H9 (cell line): ENCODE measurements at regions not wholly inside any gene's neighbourhood (a gene's known extent, or its start where the extent isn't known, plus 50 kb on each side); places are given as distances from the start of the nearest gene placed in this dataset.

Experiments
- DNase-seq: peaks from one replicate; pipeline ENCODE4 v3.0.0-alpha.2; 2017
- H2AFZ ChIP-seq: one replicate; pipeline ENCODE4 v1.6.1; 2013; ENCODE audit warnings: mild to moderate bottlenecking, low read length, control low read depth, moderate library complexity
- H2AK5ac ChIP-seq: 2 replicates; pipeline ENCODE4 v1.6.1; 2013; ENCODE audit warnings: low read length, control low read depth, mixed read lengths; ENCODE audit not compliant: insufficient read length
- H2BK120ac ChIP-seq: one replicate; pipeline ENCODE4 v1.6.1; 2013; ENCODE audit warnings: low read depth, mild to moderate bottlenecking, low read length, control low read depth, inconsistent platforms; ENCODE audit not compliant: poor library complexity, severe bottlenecking
- H2BK12ac ChIP-seq: 2 replicates; pipeline ENCODE4 v1.6.1; 2013; ENCODE audit warnings: low read length, control low read depth, mixed read lengths, low read depth; ENCODE audit not compliant: insufficient read length
- H2BK15ac ChIP-seq: 2 replicates; pipeline ENCODE4 v1.6.1; 2013; ENCODE audit warnings: low read depth, low read length, control low read depth
- H2BK20ac ChIP-seq: one replicate; pipeline ENCODE4 v1.6.1; 2013; ENCODE audit warnings: low read depth, mild to moderate bottlenecking, low read length, control low read depth, inconsistent platforms; ENCODE audit not compliant: poor library complexity, severe bottlenecking
- H2BK5ac ChIP-seq: 2 replicates; pipeline ENCODE4 v1.6.1; 2013; ENCODE audit warnings: low read length, control low read depth, mixed read lengths; ENCODE audit not compliant: insufficient read length
- H3K14ac ChIP-seq: 2 replicates; pipeline ENCODE4 v1.6.1; 2013; ENCODE audit warnings: low read length, control low read depth; ENCODE audit not compliant: insufficient read depth
- H3K18ac ChIP-seq: 2 replicates; pipeline ENCODE4 v1.6.1; 2013; ENCODE audit warnings: low read depth, mild to moderate bottlenecking, mixed read lengths, low read length, control low read depth; ENCODE audit not compliant: insufficient read length
- H3K23ac ChIP-seq: 2 replicates; pipeline ENCODE4 v1.6.1; 2013; ENCODE audit warnings: low read length, control low read depth, mixed read lengths, low read depth; ENCODE audit not compliant: insufficient read length
- H3K23me2 ChIP-seq: 2 replicates; pipeline ENCODE4 v1.6.1; 2013; ENCODE audit warnings: low read depth, mild to moderate bottlenecking, mixed read lengths, low read length, control low read depth; ENCODE audit not compliant: insufficient read length, poor library complexity, severe bottlenecking
- H3K27ac ChIP-seq: 2 replicates; pipeline ENCODE4 v1.5.1; 2013; ENCODE audit warnings: low read length, control low read depth, mixed read lengths, low read depth; ENCODE audit not compliant: insufficient read length
- H3K27me3 ChIP-seq: 2 replicates; pipeline ENCODE4 v1.6.1; 2013; ENCODE audit warnings: low read length, control low read depth, inconsistent platforms; ENCODE audit not compliant: insufficient read depth
- H3K4ac ChIP-seq: 2 replicates; pipeline ENCODE4 v1.6.1; 2013; ENCODE audit warnings: low read depth, mild to moderate bottlenecking, control low read depth, inconsistent platforms, low read length, moderate library complexity
- H3K4me1 ChIP-seq: 2 replicates; pipeline ENCODE4 v1.6.1; 2013; ENCODE audit warnings: low read length, control low read depth, inconsistent platforms; ENCODE audit not compliant: insufficient read depth
- H3K4me2 ChIP-seq: 2 replicates; pipeline ENCODE4 v1.6.1; 2013; ENCODE audit warnings: low read length, control low read depth, mixed read lengths; ENCODE audit not compliant: insufficient read length, insufficient read depth
- H3K56ac ChIP-seq: 2 replicates; pipeline ENCODE4 v1.6.1; 2013; ENCODE audit warnings: low read depth, mild to moderate bottlenecking, mixed read lengths, low read length, control low read depth; ENCODE audit not compliant: insufficient read length
- H3K79me1 ChIP-seq: 2 replicates; pipeline ENCODE4 v1.6.1; 2013; ENCODE audit warnings: low read depth, mild to moderate bottlenecking, moderate library complexity, low read length, control low read depth, inconsistent platforms; ENCODE audit not compliant: insufficient read depth, poor library complexity, severe bottlenecking
- H3K79me2 ChIP-seq: 2 replicates; pipeline ENCODE4 v1.6.1; 2013; ENCODE audit warnings: low read length, control low read depth, inconsistent platforms; ENCODE audit not compliant: insufficient read depth
- H3K9ac ChIP-seq: 2 replicates; pipeline ENCODE4 v1.6.1; 2013; ENCODE audit warnings: low read length, control low read depth, mixed read lengths; ENCODE audit not compliant: insufficient read length; ENCODE audit errors: extremely low read depth
- H3K9me3 ChIP-seq: one replicate; pipeline ENCODE4 v1.6.1; 2013; ENCODE audit warnings: low read depth, low read length, inconsistent platforms; ENCODE audit not compliant: control insufficient read depth
- H3T11ph ChIP-seq: one replicate; pipeline ENCODE4 v1.6.1; 2013; ENCODE audit warnings: mild to moderate bottlenecking, low read length, control low read depth, inconsistent platforms
- H4K20me1 ChIP-seq: one replicate; pipeline ENCODE4 v1.6.1; 2013; ENCODE audit not compliant: control insufficient read depth, insufficient read length, insufficient read depth
- H4K5ac ChIP-seq: 2 replicates; pipeline ENCODE4 v1.6.1; 2013; ENCODE audit warnings: low read depth, mild to moderate bottlenecking, mixed read lengths, low read length, control low read depth; ENCODE audit not compliant: insufficient read length
- H4K8ac ChIP-seq: replicated peaks from 2 replicates; pipeline ENCODE4 v1.6.1; 2013; ENCODE audit warnings: low read length, control low read depth, mixed read lengths, low read depth; ENCODE audit not compliant: insufficient read length
- H4K91ac ChIP-seq: 2 replicates; pipeline ENCODE4 v1.6.1; 2013; ENCODE audit warnings: low read depth, mild to moderate bottlenecking, moderate library complexity, mixed read lengths, low read length, control low read depth; ENCODE audit not compliant: insufficient read length
- H3K27ac Mint-ChIP-seq, 3 experiments: 2 replicates in 2 of 3; 3 replicates in 1 of 3; pipeline ENCODE4 v1.8.0; 2020 to 2021; ENCODE audit warnings: mixed read lengths in 3 of 3, mild to moderate bottlenecking in 1 of 3, moderate library complexity in 1 of 3
- H3K27me3 Mint-ChIP-seq: 2 replicates; pipeline ENCODE4 v1.8.0; 2021; ENCODE audit warnings: low read depth, mild to moderate bottlenecking, moderate library complexity, mixed read lengths
- H3K36me3 Mint-ChIP-seq, 3 experiments: 2 replicates in 2 of 3; 3 replicates in 1 of 3; pipeline ENCODE4 v1.8.0; 2020 to 2021; ENCODE audit warnings: low read depth in 3 of 3, mixed read lengths in 3 of 3; ENCODE audit not compliant: insufficient read depth in 1 of 3
- H3K4me1 Mint-ChIP-seq, 2 experiments: 2 replicates each; pipeline ENCODE4 v1.8.0; 2020; ENCODE audit warnings: mixed read lengths in 2 of 2
- H3K4me3 Mint-ChIP-seq, 2 experiments: 2 replicates in 1 of 2; 3 replicates in 1 of 2; pipeline ENCODE4 v1.8.0; 2020 to 2021; ENCODE audit warnings: mild to moderate bottlenecking in 2 of 2, mixed read lengths in 2 of 2, moderate library complexity in 1 of 2
- H3K9me3 Mint-ChIP-seq, 2 experiments: 2 replicates in 1 of 2; 3 replicates in 1 of 2; pipeline ENCODE4 v1.8.0; 2020; ENCODE audit warnings: mild to moderate bottlenecking in 2 of 2, mixed read lengths in 2 of 2, moderate library complexity in 1 of 2
- CTCF ChIP-seq: fragments of 200-600 bp; sonication (generic); conservative IDR thresholded peaks from 3 replicates; pipeline ENCODE4 v1.8.0; 2021; ENCODE audit warnings: antibody characterized with exemption, mild to moderate bottlenecking
- WGBS: extraction: QIAGEN DNeasy Blood & Tissue Kit; methylation state at CpG from one replicate; pipeline ENCODE4 v1.1.7; 2013; ENCODE audit warnings: missing lambda C conversion rate, low lambda C conversion rate, mixed read lengths; ENCODE audit not compliant: insufficient read length; ENCODE audit errors: extremely low coverage; 5-methylcytosine and 5-hydroxymethylcytosine counted together

GRCh38 chr6:146896062-146896813 is 297.5 kb downstream of the ADGB start:
- no CpG with 5 or more reads among the region's 8 CpGs for WGBS
- no peak overlapping the region for H3K27ac Mint-ChIP-seq
- H2BK5ac ChIP-seq = no peak overlapping the region
- no peaks in the 10 kb centered on the region for H3K23me2 ChIP-seq
- peaks cover 0 to 4% of the 10 kb centered on the region in 2 experiments; a peak in 1 of 4 replicates for H3K4me1 Mint-ChIP-seq
- H3K9ac ChIP-seq = no peak overlapping the region
- H3K18ac ChIP-seq = no peak overlapping the region
- H2BK20ac ChIP-seq = no peak overlapping the region
- no peak for TF ChIP-seq CTCF
- no peak overlapping the region for H3K4me3 Mint-ChIP-seq
- no peak overlapping the region for H2BK12ac ChIP-seq
- no peak overlapping the region for H3K14ac ChIP-seq
- no peaks in the 10 kb centered on the region for H3K27me3 ChIP-seq
- no peak overlapping the region for H3K23ac ChIP-seq
- H3T11ph ChIP-seq = no peak overlapping the region
- no peaks in the 10 kb centered on the region for H3K9me3 ChIP-seq
- no peaks in the 10 kb centered on the region for H3K4me1 ChIP-seq
- H3K9me3 Mint-ChIP-seq = no peaks in the 10 kb centered on the region
- H3K79me1 ChIP-seq = no peaks in the 10 kb centered on the region
- no peak overlapping the region for H2AFZ ChIP-seq
- no peak overlapping the region for H2AK5ac ChIP-seq
- H3K56ac ChIP-seq = no peak overlapping the region
- DNase-seq = no peak
- H4K20me1 ChIP-seq = no peaks in the 10 kb centered on the region
- no peak overlapping the region for H3K4me2 ChIP-seq
- no peak overlapping the region for H2BK120ac ChIP-seq
- H3K27me3 Mint-ChIP-seq = no peaks in the 10 kb centered on the region; the same call in 1 of the 2 replicates
- H2BK15ac ChIP-seq = no peak overlapping the region
- H3K36me3 Mint-ChIP-seq = no peaks in the 10 kb centered on the region
- no peak overlapping the region for H4K5ac ChIP-seq
- no peak overlapping the region for H3K27ac ChIP-seq
- no peak overlapping the region for H4K8ac ChIP-seq
- H3K4ac ChIP-seq = no peak overlapping the region
- H3K79me2 ChIP-seq = no peaks in the 10 kb centered on the region
- H4K91ac ChIP-seq = no peak overlapping the region
